H1 (cell line): ENCODE measurements at regions not wholly inside any gene's neighbourhood (a gene's known extent, or its start where the extent isn't known, plus 50 kb on each side); places are given as distances from the start of the nearest gene placed in this dataset.
A peak's percentile ranks its signal among the peaks of the same experiment; 100 is the strongest.

Source experiments
- CTCF ChIA-PET: fragments of 300-600 bp; sonication (Branson Sonifier 250); formaldehyde crosslinking; loops from one replicate; lab custom pipeline; 2021; ENCODE audit not compliant: partially characterized antibody; lab: Charles Lee
- POLR2A ChIA-PET: fragments of 300-600 bp; sonication (Branson Sonifier 250); formaldehyde crosslinking; loops from one replicate; lab custom pipeline; 2021; ENCODE audit warnings: inconsistent platforms; ENCODE audit not compliant: partially characterized antibody; lab: Charles Lee
- DNase-seq, 2 experiments: peaks; one replicate each; pipeline versions ENCODE4 v3.0.0 to v3.0.0-alpha.2; 2010 to 2022; ENCODE audit warnings: low spot score in 2 of 2, low read depth in 1 of 2, mixed read lengths in 1 of 2
- FAIRE-seq: peaks from 2 replicates; lab custom pipeline; 2011; peaks lifted over from hg19 to GRCh38; lab: Jason Lieb, UNC
- H2AFZ ChIP-seq: 2 replicates; pipeline ENCODE4 v1.8.1; 2012; ENCODE audit warnings: low read length, inconsistent platforms
- H2AK5ac ChIP-seq: 2 replicates; pipeline ENCODE4 v1.6.1; 2013; ENCODE audit warnings: low read depth, low read length
- H2BK120ac ChIP-seq: replicated peaks from 2 replicates; pipeline ENCODE3; 2013; ENCODE audit warnings: low read depth, low read length, inconsistent platforms
- H2BK12ac ChIP-seq: 2 replicates; pipeline ENCODE4 v1.6.1; 2013; ENCODE audit warnings: low read depth, low read length
- H2BK15ac ChIP-seq: 2 replicates; pipeline ENCODE4 v1.6.1; 2013; ENCODE audit warnings: low read length
- H2BK20ac ChIP-seq: 2 replicates; pipeline ENCODE4 v1.6.1; 2013; ENCODE audit warnings: low read length
- H2BK5ac ChIP-seq: 2 replicates; pipeline ENCODE4 v1.6.1; 2013; ENCODE audit warnings: low read depth, low read length
- H3K14ac ChIP-seq: 2 replicates; pipeline ENCODE4 v1.6.1; 2013; ENCODE audit warnings: inconsistent platforms; ENCODE audit not compliant: insufficient read length
- H3K18ac ChIP-seq: 2 replicates; pipeline ENCODE4 v1.6.1; 2013; ENCODE audit warnings: low read length; ENCODE audit errors: extremely low read depth
- H3K23ac ChIP-seq: 2 replicates; pipeline ENCODE4 v1.6.1; 2013; ENCODE audit warnings: inconsistent platforms; ENCODE audit not compliant: insufficient read length
- H3K23me2 ChIP-seq: 2 replicates; pipeline ENCODE4 v1.6.1; 2013; ENCODE audit warnings: low read depth, low read length
- H3K27ac ChIP-seq: 2 replicates; pipeline ENCODE4 v1.6.1; 2011; ENCODE audit warnings: low read depth, low read length, inconsistent platforms
- H3K27me3 ChIP-seq, 4 experiments: replicated peaks in 1 of 4; 1 replicate in 1 of 4; 2 replicates in 3 of 4; pipeline versions ENCODE4 v1.6.1 to v1.8.1; 2011 to 2013; ENCODE audit warnings: low read length in 3 of 4, mild to moderate bottlenecking in 3 of 4, inconsistent platforms in 2 of 4, mixed read lengths in 2 of 4, moderate library complexity in 1 of 4; ENCODE audit not compliant: control insufficient read depth in 3 of 4, insufficient read depth in 3 of 4; ENCODE audit errors: extremely low read depth in 1 of 4
- H3K36me3 ChIP-seq, 4 experiments: 2 replicates each; pipeline versions ENCODE4 v1.6.1 to v1.8.1; 2011 to 2013; ENCODE audit warnings: mild to moderate bottlenecking in 4 of 4, low read length in 3 of 4, moderate library complexity in 2 of 4, control low read depth in 1 of 4, inconsistent platforms in 1 of 4; ENCODE audit not compliant: insufficient read depth in 4 of 4, control insufficient read depth in 2 of 4
- H3K4ac ChIP-seq: replicated peaks from 2 replicates; pipeline ENCODE3; 2013; ENCODE audit warnings: low read length, low read depth, mixed read lengths, inconsistent platforms; ENCODE audit not compliant: insufficient read length
- H3K4me1 ChIP-seq, 4 experiments: replicated peaks in 1 of 4; 1 replicate in 1 of 4; 2 replicates in 3 of 4; pipeline versions ENCODE4 v1.6.1 to v1.8.1; 2011 to 2013; ENCODE audit warnings: low read length in 3 of 4, inconsistent platforms in 2 of 4, mixed read lengths in 1 of 4; ENCODE audit not compliant: insufficient read depth in 4 of 4, control insufficient read depth in 3 of 4
- H3K4me2 ChIP-seq, 2 experiments: 2 replicates each; pipeline versions ENCODE4 v1.6.1 to v1.8.1; 2011 to 2013; ENCODE audit warnings: low read depth in 2 of 2, low read length in 2 of 2, control low read depth in 1 of 2, inconsistent platforms in 1 of 2, mild to moderate bottlenecking in 1 of 2; ENCODE audit not compliant: insufficient read depth in 1 of 2
- H3K4me3 ChIP-seq, 4 experiments: fragments of 200-600, 300-600 bp in 1 of 4; sonication (generic), shearing (Covaris generic), sonication (Bioruptor Twin) in 1 of 4; 2 replicates each; pipeline versions ENCODE4 v1.5.1 to v1.8.1; 2011 to 2016; ENCODE audit warnings: low read length in 4 of 4, low read depth in 3 of 4, control low read depth in 2 of 4, inconsistent platforms in 2 of 4, mild to moderate bottlenecking in 2 of 4, mixed read lengths in 1 of 4, moderate library complexity in 1 of 4; ENCODE audit not compliant: insufficient read depth in 2 of 4; ENCODE audit errors: extremely low read depth in 1 of 4
- H3K56ac ChIP-seq: replicated peaks from 2 replicates; pipeline ENCODE3; 2013; ENCODE audit warnings: low read depth, mild to moderate bottlenecking, mixed read lengths, low read length, inconsistent platforms; ENCODE audit not compliant: insufficient read length
- H3K79me1 ChIP-seq: 2 replicates; pipeline ENCODE4 v1.6.1; 2013; ENCODE audit warnings: low read depth, low read length, control low read depth
- H3K79me2 ChIP-seq, 2 experiments: 2 replicates each; pipeline versions ENCODE4 v1.6.1 to v1.8.1; 2012 to 2013; ENCODE audit warnings: low read length in 2 of 2, mild to moderate bottlenecking in 2 of 2, inconsistent platforms in 1 of 2; ENCODE audit not compliant: insufficient read depth in 2 of 2, control insufficient read depth in 1 of 2
- H3K9ac ChIP-seq, 4 experiments: replicated peaks in 1 of 4; 1 replicate in 1 of 4; 2 replicates in 3 of 4; pipeline versions ENCODE4 v1.6.1 to v1.8.1; 2011 to 2013; ENCODE audit warnings: low read depth in 3 of 4, low read length in 3 of 4, control low read depth in 2 of 4, mild to moderate bottlenecking in 2 of 4, moderate library complexity in 2 of 4, inconsistent platforms in 1 of 4; ENCODE audit errors: extremely low read depth in 1 of 4
- H3K9me3 ChIP-seq, 2 experiments: 2 replicates each; pipeline versions ENCODE4 v1.6.1 to v1.8.1; 2012 to 2013; ENCODE audit warnings: mild to moderate bottlenecking in 2 of 2, moderate library complexity in 2 of 2, control low read depth in 1 of 2, inconsistent platforms in 1 of 2, low read depth in 1 of 2, low read length in 1 of 2, mixed read lengths in 1 of 2; ENCODE audit not compliant: insufficient read depth in 2 of 2
- H4K20me1 ChIP-seq, 2 experiments: replicated peaks in 1 of 2; 2 replicates each; pipeline versions ENCODE3 to v1.8.1; 2011 to 2013; ENCODE audit warnings: inconsistent platforms in 2 of 2, low read length in 2 of 2, mild to moderate bottlenecking in 1 of 2; ENCODE audit not compliant: insufficient read depth in 2 of 2, control insufficient read depth in 1 of 2
- H4K5ac ChIP-seq: 2 replicates; pipeline ENCODE4 v1.6.1; 2013; ENCODE audit warnings: low read length, low read depth, mixed read lengths, inconsistent platforms; ENCODE audit not compliant: insufficient read length
- H4K8ac ChIP-seq: 2 replicates; pipeline ENCODE4 v1.8.0; 2013; ENCODE audit warnings: mild to moderate bottlenecking, moderate library complexity, low read length, inconsistent platforms; ENCODE audit not compliant: insufficient read depth; ENCODE audit errors: extremely low read depth
- H4K91ac ChIP-seq: replicated peaks from 2 replicates; pipeline ENCODE3; 2013; ENCODE audit warnings: low read length, mixed read lengths, inconsistent platforms; ENCODE audit not compliant: insufficient read length
- ATF3 ChIP-seq: IDR thresholded peaks from 2 replicates; pipeline ENCODE4 v1.6.1; 2011; ENCODE audit warnings: low read depth, mild to moderate bottlenecking, low read length; ENCODE audit not compliant: insufficient read depth
- CEBPB ChIP-seq: IDR thresholded peaks from 2 replicates; pipeline ENCODE4 v1.6.1; 2012; ENCODE audit warnings: low read depth, low read length
- CTCF ChIP-seq, 3 experiments: IDR thresholded peaks; 1 replicate in 2 of 3; 2 replicates in 1 of 3; pipeline versions ENCODE4 v1.5.1 to v1.6.1; 2011; ENCODE audit warnings: low read length in 3 of 3, mild to moderate bottlenecking in 3 of 3, inconsistent platforms in 2 of 3, low read depth in 1 of 3, moderate library complexity in 1 of 3; ENCODE audit not compliant: insufficient read depth in 1 of 3; ENCODE audit errors: control extremely low read depth in 1 of 3
- FOSL1 ChIP-seq: IDR thresholded peaks from 2 replicates; pipeline ENCODE4 v1.6.1; 2011; ENCODE audit warnings: mild to moderate bottlenecking, low read depth, low read length, moderate library complexity; ENCODE audit not compliant: insufficient read depth
- HDAC2 ChIP-seq, 2 experiments: fragments of 300-600 bp in 1 of 2; sonication (generic) in 1 of 2; IDR thresholded peaks; 2 replicates each; pipeline ENCODE4 v1.6.1; 2011 to 2012; ENCODE audit warnings: low read depth in 2 of 2, low read length in 2 of 2, mild to moderate bottlenecking in 2 of 2, moderate library complexity in 2 of 2, borderline replicate concordance in 1 of 2, inconsistent platforms in 1 of 2
- RAD21 ChIP-seq, 2 experiments: IDR thresholded peaks in 1 of 2; conservative IDR thresholded peaks in 1 of 2; 2 replicates each; pipeline ENCODE4 v1.6.1; 2011; ENCODE audit warnings: low read depth in 2 of 2, low read length in 2 of 2, improper control_type of control experiment in 1 of 2, inconsistent platforms in 1 of 2, mild to moderate bottlenecking in 1 of 2, moderate library complexity in 1 of 2
- SAP30 ChIP-seq: fragments of 300-600 bp; sonication (generic); IDR thresholded peaks from 2 replicates; pipeline ENCODE4 v1.7.1; 2012; ENCODE audit warnings: low read length, moderate library complexity, mild to moderate bottlenecking, inconsistent platforms; ENCODE audit not compliant: insufficient read depth, insufficient replicate concordance
- WGBS, 2 experiments: shearing (Covaris generic) in 1 of 2; methylation state at CpG; one replicate each; pipeline versions ENCODE4 v1.1.6 to v1.1.7; 2013 to 2015; ENCODE audit warnings: low lambda C conversion rate in 2 of 2, mixed read lengths in 2 of 2, inconsistent platforms in 1 of 2, low coverage in 1 of 2, missing lambda C conversion rate in 1 of 2; ENCODE audit not compliant: insufficient replicate concordance in 2 of 2, insufficient coverage in 1 of 2, insufficient read length in 1 of 2; ENCODE audit errors: extremely low coverage in 1 of 2, missing lambda C conversion rate in 1 of 2; 5-methylcytosine and 5-hydroxymethylcytosine counted together

GRCh38 chr16:76653390-76654026 is 376.3 kb downstream of the CNTNAP4 start:
- Histone ChIP-seq H3K79me2 (no peaks in the 10 kb centered on the region), H3K18ac (no peak overlapping the region), H3K4me3 (no peak overlapping the region), H3K4ac (no peak overlapping the region), H4K8ac (no peak overlapping the region), H3K14ac (no peak overlapping the region), H2BK20ac (no peak overlapping the region), H4K20me1 (no peaks in the 10 kb centered on the region), H3K9ac (no peak overlapping the region), H3K27ac (no peak overlapping the region), H3K36me3 (no peaks in the 10 kb centered on the region), H2AFZ (no peak overlapping the region; the same call in 1 of the 2 replicates), H2BK12ac (no peak overlapping the region)
- TF ChIP-seq SAP30 (no peak), CTCF (IDR thresholded peaks at IDR 0.05; ENCODE audit: control extremely low read depth in 1 of 3, insufficient read depth in 1 of 3, low read depth in 1 of 3, low read length in 3 of 3) (peak in 2 of 3 experiments; percentile 71 to 83; a peak in 3 of 4 replicates), HDAC2 (IDR thresholded peaks at IDR 0.05; ENCODE audit: borderline replicate concordance in 1 of 2, low read depth in 2 of 2, low read length in 2 of 2) (no peak), CEBPB (peak; percentile 97), RAD21 (IDR thresholded peaks at IDR 0.05 in 1 of 2, conservative IDR thresholded peaks at IDR 0.05 in 1 of 2; ENCODE audit: low read depth in 2 of 2, low read length in 2 of 2) (peak; percentile 93), FOSL1 (no peak), ATF3 (peak; percentile 29; the same call in 1 of the 2 replicates)
- TF ChIP-seq, all 59 proteins: peak for 4
- Histone ChIP-seq H3K27me3 (no peaks in the 10 kb centered on the region), H3K9me3 (no peaks in the 10 kb centered on the region), H3K23ac (no peak overlapping the region), H2AK5ac (no peak overlapping the region), H2BK15ac (no peak overlapping the region), H3K23me2 (no peaks in the 10 kb centered on the region), H3K56ac (no peak overlapping the region), H3K4me2 (no peak overlapping the region), H4K91ac (no peak overlapping the region), H3K79me1 (no peaks in the 10 kb centered on the region), H2BK120ac (no peak overlapping the region), H3K4me1 (no peaks in the 10 kb centered on the region), H4K5ac (no peak overlapping the region), H2BK5ac (no peak overlapping the region)
- FAIRE-seq, result peak; percentile 75
- POLR2A ChIA-PET, result no interaction called here
- CTCF ChIA-PET, result interaction anchor here (0.6 to 3.1 kb wide), 32 partner anchors 9 to 866 kb away, joined by 3 to 21 read pairs (median 3); partner anchors contain the start of gene CNTNAP4
- 7% methylated on average over 3 of the region's 3 CpGs; no CpG with 5 or more reads in 1 of the 2 experiments for WGBS, 2 experiments
- no peak for DNase-seq
